ENCODE measurements at regions not wholly inside any gene's neighbourhood (a gene's known extent, or its start where the extent isn't known, plus 50 kb on each side); places are given as distances from the start of the nearest gene placed in this dataset.

GRCh38 chr9:13459071-13459470 is 179.6 kb upstream of the MPDZ start:
- Mint-ChIP-seq H3K27ac (no peak overlapping the region), H3K27me3 (ENCODE audit: insufficient read depth, low read depth, poor library complexity) (no peaks in the 10 kb centered on the region), H3K4me3 (no peak overlapping the region), H3K36me3 (ENCODE audit: low read depth) (no peaks in the 10 kb centered on the region), H3K4me1 (no peaks in the 10 kb centered on the region), H3K9me3 (no peaks in the 10 kb centered on the region)
- Histone ChIP-seq H4K20me1 (replicated peaks; ENCODE audit: insufficient read depth) (no peaks in the 10 kb centered on the region), H3K27ac (ENCODE audit: low read depth) (no peak overlapping the region), H3K36me3 (ENCODE audit: insufficient read depth) (no peaks in the 10 kb centered on the region), H3K9me2 (ENCODE audit: insufficient read depth) (peaks cover 13% of the 10 kb centered on the region), H3K4me3 (no peak overlapping the region), H3K79me2 (replicated peaks; ENCODE audit: insufficient read depth) (no peaks in the 10 kb centered on the region), H2AFZ (no peak overlapping the region), H3K4me2 (no peak overlapping the region), H3K4me1 (ENCODE audit: insufficient read depth) (no peaks in the 10 kb centered on the region), H3K27me3 (ENCODE audit: insufficient read depth) (no peaks in the 10 kb centered on the region), H3F3A (replicated peaks; ENCODE audit: low read depth) (no peaks in the 10 kb centered on the region)
- ATAC-seq (no peak), DNase-seq (ENCODE audit: low spot score) (no peak)
- no peak for TF ChIP-seq NANOG (IDR thresholded peaks at IDR 0.05; ENCODE audit: borderline replicate concordance)
- no peak for TF ChIP-seq ETS1 (IDR thresholded peaks at IDR 0.05)
- TF ChIP-seq STAT1 (IDR thresholded peaks at IDR 0.05; ENCODE audit: unreplicated experiment), result no peak
- no peak for TF ChIP-seq CREB1 (CRISPR knock-in tag; IDR thresholded peaks at IDR 0.05; ENCODE audit: low read depth)
- no peak for TF ChIP-seq JUNB (IDR thresholded peaks at IDR 0.05; ENCODE audit: unreplicated experiment)
- no peak for TF ChIP-seq CTCF (conservative IDR thresholded peaks at IDR 0.05; ENCODE audit: low read depth in 2 of 2)
- no peak for TF ChIP-seq ZNF114 (CRISPR knock-in tag; IDR thresholded peaks at IDR 0.05)
- no peak for TF ChIP-seq ZNF331 (CRISPR knock-in tag; IDR thresholded peaks at IDR 0.05; ENCODE audit: low read depth)
- no peak for TF ChIP-seq ZNF462 (CRISPR knock-in tag; IDR thresholded peaks at IDR 0.05)

Data from GM23338 (cell line).